ENCODE measurements at regions not wholly inside any gene's neighbourhood (a gene's known extent, or its start where the extent isn't known, plus 50 kb on each side); places are given as distances from the start of the nearest gene placed in this dataset.

- DNase-seq, result no peak
These were observed 92.1 kb upstream of the CXCL12 start for GRCh38 chr10:44477046-44477425.

- DNase-seq, result no peak
These were observed 93.1 kb upstream of the CXCL12 start for GRCh38 chr10:44478040-44478439.

GRCh38 chr10:44478876-44479705 lies 94.2 kb upstream of the CXCL12 start:
- peak; percentile 55 for DNase-seq

GRCh38 chr10:44492678-44493077 lies 107.8 kb upstream of the CXCL12 start:
- no peak for DNase-seq

- DNase-seq, result no peak
These were observed 113.3 kb upstream of the CXCL12 start for GRCh38 chr10:44498222-44498621.

- DNase-seq, result no peak
These were observed 115.6 kb upstream of the CXCL12 start for GRCh38 chr10:44500451-44500850.

- DNase-seq, result no peak
These were observed 121.5 kb upstream of the CXCL12 start for GRCh38 chr10:44506386-44506785.

GRCh38 chr10:44510379-44511115 lies 125.7 kb upstream of the CXCL12 start:
- no peak for DNase-seq

- DNase-seq, result no peak
These were observed 126.3 kb upstream of the CXCL12 start for GRCh38 chr10:44511166-44511565.

GRCh38 chr10:44511601-44512000 lies 126.7 kb upstream of the CXCL12 start:
- DNase-seq, result no peak

GRCh38 chr10:44512431-44513022 lies 127.6 kb upstream of the CXCL12 start:
- DNase-seq, result peak; percentile 84

- peak; percentile 20 for DNase-seq
These were observed 128.7 kb upstream of the CXCL12 start for GRCh38 chr10:44513591-44513990.

GRCh38 chr10:44516891-44517290 lies 132.0 kb upstream of the CXCL12 start:
- no peak for DNase-seq

GRCh38 chr10:44517635-44518034 lies 132.7 kb upstream of the CXCL12 start:
- no peak for DNase-seq

GRCh38 chr10:44519361-44519760 lies 134.5 kb upstream of the CXCL12 start:
- DNase-seq, result no peak

- DNase-seq, result no peak
These were observed 135.8 kb upstream of the CXCL12 start for GRCh38 chr10:44520651-44521050.

GRCh38 chr10:44539178-44539577 lies 154.3 kb upstream of the CXCL12 start:
- DNase-seq, result no peak

- DNase-seq, result no peak
These were observed 167.8 kb upstream of the CXCL12 start for GRCh38 chr10:44552726-44553125.

- no peak for DNase-seq
These were observed 172.8 kb upstream of the CXCL12 start for GRCh38 chr10:44557596-44558191.

GRCh38 chr10:44558521-44558920 lies 173.6 kb upstream of the CXCL12 start:
- DNase-seq, result no peak

GRCh38 chr10:44564361-44564760 lies 179.5 kb upstream of the CXCL12 start:
- no peak for DNase-seq

GRCh38 chr10:44564790-44565189 lies 179.9 kb upstream of the CXCL12 start:
- no peak for DNase-seq

GRCh38 chr10:44566786-44567185 lies 181.9 kb upstream of the CXCL12 start:
- DNase-seq, result no peak
